ENCODE measurements at regions not wholly inside any gene's neighbourhood (a gene's known extent, or its start where the extent isn't known, plus 50 kb on each side); places are given as distances from the start of the nearest gene placed in this dataset.

DNA sequence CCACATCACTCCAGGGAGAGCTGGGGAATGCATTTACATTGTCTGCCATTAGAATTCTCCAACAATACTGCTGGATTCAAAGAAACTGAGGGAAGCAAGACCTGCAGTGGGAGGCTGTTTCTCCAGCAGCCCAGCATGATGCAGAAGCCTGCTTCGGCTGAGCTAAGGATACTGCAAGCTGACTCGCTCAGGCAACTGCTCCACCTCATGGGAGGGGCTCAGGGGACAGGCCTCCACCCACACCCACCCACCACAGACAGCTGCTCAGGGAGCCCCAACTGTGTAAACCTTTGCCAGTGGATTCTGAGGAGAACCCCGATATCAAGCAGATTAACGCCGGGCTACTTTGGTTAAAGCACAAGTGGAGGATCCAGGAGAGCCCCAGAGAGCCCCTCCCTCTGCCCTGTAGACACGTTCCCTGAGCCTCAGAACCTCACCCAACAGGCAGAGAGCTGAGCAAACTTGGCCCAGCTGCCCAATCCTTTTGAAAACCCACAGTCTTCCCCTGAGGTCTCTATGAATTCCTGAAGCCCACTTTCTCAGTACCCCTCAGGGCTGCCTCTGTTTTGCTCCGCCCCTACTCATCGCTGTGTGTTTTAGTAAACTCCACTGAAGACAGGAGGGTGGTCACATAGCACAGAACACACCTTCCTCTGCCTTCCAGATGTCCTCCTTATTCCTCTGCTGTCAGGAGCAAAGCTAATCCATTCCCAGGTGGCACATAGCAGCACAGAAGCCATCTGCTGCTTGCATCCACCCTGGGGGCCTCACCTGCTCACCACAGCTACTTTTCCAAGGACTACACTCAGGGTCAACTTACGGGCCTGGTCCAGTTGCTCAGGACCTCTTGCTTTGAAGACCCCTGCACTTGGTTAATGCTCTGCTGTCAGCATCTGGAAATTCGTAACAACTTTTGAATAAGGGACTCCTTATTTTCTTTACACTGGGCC lies 269.0 kb downstream of the ABHD5 start:
- TF ChIP-seq CTCF (conservative IDR thresholded peaks at IDR 0.05 in 1 of 2, IDR thresholded peaks at IDR 0.05 in 1 of 2; ENCODE audit: extremely low read depth in 1 of 2, insufficient read depth in 1 of 2, low read depth in 1 of 2, low read length in 2 of 2) = no peak
- no peak for TF ChIP-seq EZH2 (IDR thresholded peaks at IDR 0.05; ENCODE audit: borderline replicate concordance, low read length)

All from mammary epithelial cell (primary cell).